Fibroblast of peridontal ligament (primary cell): ENCODE measurements at regions not wholly inside any gene's neighbourhood (a gene's known extent, or its start where the extent isn't known, plus 50 kb on each side); places are given as distances from the start of the nearest gene placed in this dataset.

ENCODE experiments used
- DNase-seq: peaks from one replicate; pipeline ENCODE4 v3.0.0-alpha.2; 2010; ENCODE audit errors: extremely low read depth

DNA sequence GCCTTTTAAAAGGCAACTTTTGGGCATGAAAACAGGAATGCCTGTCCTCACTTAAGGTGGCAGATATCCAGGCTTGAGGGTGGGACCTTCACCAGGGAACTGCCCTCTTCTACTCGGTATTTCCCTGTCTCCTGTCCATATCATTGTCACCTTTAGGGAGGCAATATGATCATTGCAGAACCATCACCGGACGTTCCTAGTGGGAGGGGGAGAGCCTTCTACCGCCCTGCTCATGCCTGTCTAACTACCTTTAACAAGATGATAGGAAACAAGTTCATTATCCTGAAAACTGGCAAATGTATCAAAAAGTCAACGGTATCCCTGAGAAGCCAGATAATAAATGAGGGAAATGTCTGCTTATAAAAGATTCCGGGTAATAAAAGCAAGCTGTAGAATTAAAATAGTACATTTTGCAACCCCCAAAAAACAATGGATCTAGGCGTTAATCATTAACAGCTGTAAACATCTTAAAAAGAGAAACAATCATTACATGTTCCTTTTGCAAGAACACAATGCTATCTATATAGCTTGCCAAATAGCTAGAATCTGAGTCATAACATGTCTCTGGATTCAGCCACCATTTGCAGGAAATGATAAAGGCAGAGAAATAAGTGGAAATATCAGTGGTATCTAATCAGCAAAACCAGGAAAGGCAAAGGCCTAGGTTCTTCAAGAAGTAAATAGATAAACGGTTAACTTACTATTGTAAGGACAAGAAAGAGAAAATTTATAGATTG is 852.9 kb upstream of the ADGRL4 start:
- DNase-seq, result peak; percentile 70

DNA sequence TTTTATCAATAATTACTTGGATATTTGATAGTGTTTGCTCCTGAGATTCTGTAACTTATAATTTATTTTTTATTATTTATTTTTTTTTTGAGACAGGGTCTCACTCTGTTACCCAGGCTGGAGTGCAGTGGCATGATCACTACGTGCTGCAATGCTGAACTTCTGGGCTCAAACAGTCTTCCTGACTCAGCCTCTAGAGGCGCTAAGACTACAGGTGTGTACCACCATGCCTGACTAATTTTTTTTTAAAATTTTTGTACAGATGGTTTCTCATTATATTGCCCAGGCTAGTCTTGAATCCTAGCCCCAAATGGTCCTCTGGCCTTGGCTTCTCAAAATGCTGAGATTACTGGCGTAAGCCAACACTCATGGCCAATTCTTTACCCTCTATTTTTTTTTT is 845.5 kb upstream of the ADGRL4 start:
- no peak for DNase-seq

DNA sequence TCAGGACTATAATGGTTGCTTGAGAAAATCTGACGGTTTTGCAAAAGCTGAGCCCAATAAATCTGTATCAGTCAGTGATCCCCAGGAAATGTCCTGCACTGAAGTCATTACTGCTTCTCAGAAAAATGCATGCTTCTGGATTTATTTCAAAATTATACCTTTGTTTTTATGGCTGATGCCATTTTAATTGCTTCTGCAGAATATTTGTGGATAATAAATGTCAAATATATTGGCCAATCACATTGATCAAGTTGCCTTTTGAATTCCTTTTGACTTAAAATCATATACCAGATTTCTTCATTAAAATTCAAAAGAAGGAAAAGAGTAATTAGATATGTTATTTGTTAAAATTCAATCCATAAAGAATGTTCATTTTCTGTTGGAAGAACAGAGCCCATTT is 842.9 kb upstream of the ADGRL4 start:
- DNase-seq, result no peak

DNA sequence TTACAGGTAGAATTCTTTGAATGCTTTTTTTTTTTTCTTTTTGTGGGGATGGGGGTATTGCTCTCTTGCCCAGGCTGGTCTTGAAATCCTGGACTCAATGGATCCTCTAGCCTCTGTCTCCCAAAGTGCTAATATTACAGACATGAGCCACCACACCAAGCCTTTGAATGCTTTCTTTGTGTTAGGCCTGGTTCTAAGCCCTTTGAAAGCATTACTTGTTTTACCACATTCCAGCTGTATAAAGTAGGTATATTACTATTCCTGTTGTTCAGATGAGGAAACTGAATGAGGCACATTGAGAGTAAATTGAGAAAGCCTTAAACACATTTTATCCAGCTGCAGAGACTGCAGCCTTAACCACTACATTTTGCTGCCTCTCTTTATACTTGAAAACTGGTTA is 841.8 kb upstream of the ADGRL4 start:
- DNase-seq, result no peak

DNA sequence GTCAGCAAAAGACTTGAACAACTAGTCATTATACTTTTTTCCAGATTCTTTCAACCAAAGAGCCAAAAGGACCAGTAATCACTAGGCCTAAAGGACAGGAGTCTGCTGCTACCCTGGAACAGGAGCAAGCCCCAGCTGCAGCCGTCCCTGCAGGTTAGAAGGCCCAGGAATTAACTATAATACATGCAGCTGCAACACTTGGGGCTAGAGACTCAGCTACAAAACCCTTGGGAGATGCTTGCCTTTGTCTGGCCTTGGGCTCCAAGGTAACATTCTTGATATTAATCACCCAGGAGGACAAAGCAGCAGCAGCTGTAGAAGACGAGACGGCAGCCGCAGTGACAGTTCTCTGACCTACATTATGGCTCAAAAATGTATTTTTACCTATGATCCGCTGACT is 841.2 kb upstream of the ADGRL4 start:
- DNase-seq, result no peak

DNA sequence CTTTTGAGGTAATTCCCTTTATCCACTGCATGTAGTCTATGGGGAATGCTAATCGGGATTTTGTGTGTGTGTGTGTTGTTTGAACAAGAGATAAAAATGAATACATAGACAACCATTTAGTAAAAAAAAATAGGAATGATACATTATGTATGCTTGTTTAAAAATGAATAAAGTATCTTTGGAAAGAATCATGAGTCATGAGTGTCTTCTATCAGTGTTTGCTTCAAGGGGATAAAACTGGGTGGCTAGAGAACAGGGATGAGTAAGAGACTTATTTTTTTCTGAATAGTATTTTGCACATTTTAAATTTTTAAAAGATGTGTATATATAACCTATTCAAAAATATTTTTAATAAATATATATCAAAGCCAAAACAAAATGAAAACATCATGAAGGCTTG is 839.4 kb upstream of the ADGRL4 start:
- peak; percentile 14 for DNase-seq

DNA sequence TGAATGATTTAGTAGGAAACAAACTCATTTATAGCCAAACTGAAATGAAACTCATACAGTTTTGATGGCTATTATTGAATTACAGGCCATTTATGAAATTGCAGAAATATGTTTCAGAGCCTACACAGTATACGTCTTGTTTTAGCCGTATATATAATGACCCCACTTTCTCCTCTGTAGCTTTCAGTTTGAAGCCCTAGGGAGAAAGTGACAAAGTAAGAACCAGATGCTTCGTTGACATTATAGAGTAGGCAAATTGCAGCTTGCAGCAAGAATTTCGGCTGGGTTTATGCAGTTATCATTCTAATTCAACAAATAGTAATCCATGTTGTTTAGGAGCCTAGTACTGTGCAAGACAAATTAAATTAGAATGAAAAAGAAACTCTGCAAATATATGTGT is 836.3 kb upstream of the ADGRL4 start:
- no peak for DNase-seq

DNA sequence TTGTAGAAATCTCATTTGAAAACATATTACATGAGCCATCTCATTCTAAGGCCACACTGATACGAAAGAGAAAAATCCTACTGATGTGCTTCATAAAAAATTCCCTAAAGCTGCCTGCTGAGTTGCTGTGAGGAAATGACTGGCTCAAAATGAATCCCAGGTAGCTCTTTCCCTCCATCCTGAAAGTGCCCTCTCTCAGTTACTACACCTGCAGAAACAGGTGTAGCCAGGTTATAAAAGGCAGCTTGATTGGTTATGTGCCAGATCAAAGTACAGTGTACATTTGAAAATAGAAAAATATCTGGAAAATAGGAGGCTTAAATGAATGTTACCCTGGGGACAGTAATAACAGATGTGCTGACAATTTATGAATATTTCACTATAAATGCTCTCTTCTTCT is 833.4 kb upstream of the ADGRL4 start:
- DNase-seq, result no peak

DNA sequence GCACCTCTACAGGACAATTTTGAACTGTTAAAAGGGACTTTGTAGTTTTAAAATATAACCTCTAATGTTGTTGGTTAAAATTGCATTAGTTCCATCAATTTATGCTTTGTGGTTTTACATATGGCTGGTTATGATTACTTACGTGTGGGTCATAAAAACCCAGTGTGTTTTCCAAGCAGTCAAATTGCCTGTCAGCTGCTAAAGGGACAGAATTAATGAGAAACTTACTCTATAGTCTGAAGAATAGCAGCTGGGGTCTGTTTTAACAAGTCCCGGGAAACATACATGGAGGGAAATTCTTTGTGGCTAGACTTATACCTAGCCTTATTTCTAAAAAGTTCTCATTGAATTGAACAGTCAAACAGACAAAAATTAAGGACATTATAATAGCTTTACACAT is 820.9 kb upstream of the ADGRL4 start:
- no peak for DNase-seq

DNA sequence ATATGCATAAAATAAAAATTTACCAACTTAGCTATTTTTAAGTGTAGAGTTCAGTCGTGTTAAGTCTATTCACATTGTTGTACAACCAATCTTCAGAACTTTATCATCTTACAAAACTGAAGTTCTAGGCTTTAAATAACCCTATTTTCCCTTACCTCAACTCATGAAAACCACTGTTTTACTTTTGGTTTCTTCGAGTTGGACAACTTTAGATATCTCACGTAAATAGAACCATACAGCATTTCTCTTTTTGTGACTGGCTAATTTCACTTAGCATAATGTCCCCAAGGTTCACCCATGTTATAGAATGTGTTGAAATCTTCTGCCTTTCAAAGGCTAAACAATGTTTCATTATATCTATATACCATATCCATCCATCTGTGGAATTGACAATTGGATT is 819.0 kb upstream of the ADGRL4 start:
- DNase-seq, result no peak

DNA sequence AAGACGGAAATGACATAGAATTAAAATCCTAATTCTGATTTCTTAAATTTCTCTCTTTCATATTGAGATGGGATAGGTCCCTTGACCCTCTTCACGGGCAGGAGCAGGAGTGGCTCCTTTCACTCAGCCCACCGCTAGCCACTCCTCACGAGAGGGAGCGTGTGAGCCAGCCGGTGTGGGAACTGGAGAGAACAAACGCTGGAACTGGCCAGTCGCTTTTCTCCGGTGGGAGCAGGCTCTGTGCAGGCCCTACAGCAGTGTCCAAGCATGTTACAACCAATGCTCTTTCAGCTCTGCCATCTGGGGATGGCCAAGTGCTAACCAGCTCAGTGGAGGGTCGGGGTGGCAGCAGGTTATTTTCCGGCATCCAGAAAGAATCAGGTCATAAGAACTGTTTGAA is 815.5 kb upstream of the ADGRL4 start:
- no peak for DNase-seq

DNA sequence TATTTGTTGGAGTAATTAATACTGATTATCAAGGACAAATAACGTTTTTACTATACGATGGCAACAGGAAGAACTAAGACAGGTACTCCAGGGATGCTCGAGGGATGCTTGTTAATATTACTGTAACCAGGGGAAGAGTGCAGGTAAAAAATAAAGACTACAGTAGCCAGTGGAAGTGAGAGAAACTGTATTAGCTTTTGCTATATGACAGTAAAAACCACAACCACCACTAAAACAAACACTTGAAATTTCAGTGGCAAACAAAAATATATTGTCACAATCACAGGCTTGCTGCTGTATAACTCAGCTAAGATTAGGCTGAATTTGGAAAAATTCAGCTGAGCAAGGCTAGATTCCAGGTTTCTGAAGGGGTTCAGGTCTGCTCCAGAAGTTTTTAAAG is 812.6 kb upstream of the ADGRL4 start:
- DNase-seq, result no peak

DNA sequence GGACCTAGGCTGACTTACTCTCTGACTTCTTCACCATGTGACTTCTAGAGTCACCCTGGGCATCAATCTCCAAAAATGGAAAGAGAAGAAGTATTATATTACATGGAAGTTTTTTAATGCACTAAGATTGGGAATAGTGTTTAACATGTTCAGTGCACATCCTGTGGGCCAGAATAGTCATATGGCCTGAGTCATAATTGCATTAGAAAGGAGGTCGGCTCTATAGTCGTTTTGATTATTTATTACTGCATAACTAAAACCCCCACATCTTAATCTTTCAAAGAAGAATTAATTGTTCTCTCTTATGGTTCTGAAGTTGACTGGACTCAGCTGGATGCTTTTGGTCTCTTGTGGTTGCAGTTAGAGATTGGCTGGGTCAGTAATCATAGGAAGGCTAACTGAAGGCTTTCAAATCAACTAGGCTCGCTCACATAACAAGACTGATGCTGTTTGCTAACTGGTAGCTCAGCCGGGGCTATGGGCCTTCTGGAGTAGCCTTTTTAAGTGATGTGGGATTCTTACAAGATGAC is 810.6 kb upstream of the ADGRL4 start:
- DNase-seq, result no peak

DNA sequence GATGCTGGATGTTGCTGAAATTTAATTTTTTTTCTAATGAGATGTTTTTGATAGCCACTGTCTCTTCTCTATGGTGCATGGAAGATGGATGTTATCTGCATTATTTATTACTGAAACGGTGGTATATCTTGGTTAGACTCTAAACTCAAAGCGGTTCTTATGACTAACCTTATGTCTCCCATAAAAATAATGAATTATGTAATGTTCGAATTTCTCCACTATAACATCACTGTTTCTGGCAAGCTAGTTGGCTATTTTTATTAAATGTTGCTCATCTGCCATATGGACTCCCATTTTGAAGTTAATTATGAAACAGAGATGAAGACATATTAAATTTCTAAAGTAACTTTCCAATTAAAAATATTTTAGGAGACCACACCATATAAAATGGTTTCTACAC is 808.6 kb upstream of the ADGRL4 start:
- DNase-seq, result no peak

DNA sequence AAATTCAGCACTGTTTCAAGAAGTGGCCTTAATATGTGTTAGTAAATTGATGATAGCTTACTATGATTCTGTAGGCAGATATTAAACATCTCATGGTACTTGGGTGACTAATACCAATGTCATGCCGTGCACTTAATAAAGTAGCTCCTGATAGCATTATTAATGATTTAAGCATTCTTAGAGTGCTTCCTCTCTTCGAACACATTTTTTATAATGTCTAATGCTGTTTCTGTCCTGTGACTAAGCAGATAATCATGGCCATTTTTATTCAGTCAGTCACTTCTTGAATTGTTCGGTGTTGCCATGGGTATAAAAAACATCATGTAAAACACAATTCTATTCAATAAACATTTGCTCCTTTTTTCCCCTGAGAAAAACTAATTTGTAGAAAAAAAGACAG is 804.6 kb upstream of the ADGRL4 start:
- DNase-seq, result peak; percentile 13

DNA sequence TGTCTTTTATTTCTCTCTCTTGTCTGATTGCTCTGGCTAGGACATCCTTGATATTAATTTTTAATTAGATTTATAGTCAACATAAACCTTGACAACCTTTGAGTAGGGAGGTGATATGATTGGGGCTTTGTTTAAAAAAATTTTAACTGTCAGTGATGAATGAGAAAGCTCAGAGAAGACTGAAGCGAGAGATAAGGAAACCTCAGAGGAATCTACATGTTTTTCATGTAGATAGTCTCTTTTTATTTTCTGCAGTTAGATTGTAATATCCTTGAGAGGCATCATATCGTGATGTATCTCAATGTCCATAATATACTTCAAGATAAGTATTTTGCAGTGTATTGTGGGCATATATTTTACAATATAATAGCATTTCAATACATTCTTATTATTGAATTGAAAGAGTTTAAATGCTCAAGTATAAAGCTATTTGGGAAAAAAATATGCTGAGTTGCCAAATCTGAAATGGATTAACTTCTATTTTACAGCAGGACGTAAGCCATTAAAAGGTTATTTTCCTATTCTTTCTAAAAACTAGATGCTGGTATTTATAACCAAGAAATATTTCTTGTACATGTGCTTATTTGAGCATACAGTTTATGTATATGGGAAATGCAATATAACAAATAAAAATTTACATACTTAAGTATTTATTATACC is 802.4 kb upstream of the ADGRL4 start:
- no peak for DNase-seq

DNA sequence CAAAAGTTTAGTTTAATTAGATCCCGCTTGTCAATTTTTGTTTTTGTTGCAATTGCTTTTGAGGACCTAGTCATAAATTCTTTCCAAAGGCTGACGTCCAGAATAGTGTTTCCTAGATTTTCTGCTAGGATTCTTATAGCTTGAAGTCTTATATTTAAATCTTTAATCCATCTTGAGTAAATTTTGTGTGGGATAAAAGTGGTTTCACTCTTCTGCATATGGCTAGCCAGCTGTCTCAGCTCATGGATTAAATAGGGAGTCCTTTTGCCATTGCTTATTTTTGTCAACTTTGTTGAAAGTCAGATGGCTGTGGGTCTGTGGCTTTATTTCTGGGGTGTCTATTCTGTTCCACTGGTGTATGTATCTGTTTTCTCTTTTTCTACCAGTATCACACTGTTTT is 801.3 kb upstream of the ADGRL4 start:
- no peak for DNase-seq

DNA sequence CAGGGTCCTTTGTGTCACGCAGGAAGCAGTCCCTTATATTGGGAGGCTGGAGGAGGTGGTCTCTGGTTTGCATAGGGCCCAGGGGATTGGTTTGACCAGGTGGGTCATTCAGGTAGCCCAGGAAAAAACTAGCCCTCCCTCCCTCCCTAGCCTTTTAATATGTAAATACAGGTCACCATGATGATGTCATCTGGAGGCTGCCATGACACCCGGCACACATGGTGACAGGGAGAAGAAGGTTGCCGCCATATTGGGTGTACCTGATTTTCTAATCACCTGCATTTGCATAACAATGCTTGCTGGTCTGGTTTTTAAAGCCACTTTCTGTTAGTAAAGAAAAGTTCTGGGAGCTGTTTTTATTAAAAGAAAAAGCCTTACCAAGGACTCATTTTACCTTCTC is 791.0 kb upstream of the ADGRL4 start:
- DNase-seq, result no peak

DNA sequence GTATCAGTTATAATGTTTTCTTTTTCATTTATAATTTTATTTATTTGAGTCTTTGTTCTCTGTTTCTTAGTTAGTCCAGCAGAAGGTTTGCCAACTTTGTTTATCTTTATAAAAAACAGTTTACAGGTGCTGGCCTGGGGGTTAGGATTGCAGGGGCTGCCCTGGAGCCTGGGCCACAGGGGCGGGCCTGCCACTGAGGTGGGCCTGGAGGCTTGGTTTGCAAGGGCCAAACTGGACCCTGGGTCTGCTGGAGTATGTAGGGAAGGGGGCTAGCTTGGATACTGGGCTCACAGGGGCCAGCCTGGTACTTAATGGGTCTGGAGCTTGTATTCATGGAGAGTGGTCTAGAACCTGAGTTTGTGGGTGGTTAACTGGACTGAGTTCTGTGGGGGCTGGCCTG is 789.9 kb upstream of the ADGRL4 start:
- no peak for DNase-seq

DNA sequence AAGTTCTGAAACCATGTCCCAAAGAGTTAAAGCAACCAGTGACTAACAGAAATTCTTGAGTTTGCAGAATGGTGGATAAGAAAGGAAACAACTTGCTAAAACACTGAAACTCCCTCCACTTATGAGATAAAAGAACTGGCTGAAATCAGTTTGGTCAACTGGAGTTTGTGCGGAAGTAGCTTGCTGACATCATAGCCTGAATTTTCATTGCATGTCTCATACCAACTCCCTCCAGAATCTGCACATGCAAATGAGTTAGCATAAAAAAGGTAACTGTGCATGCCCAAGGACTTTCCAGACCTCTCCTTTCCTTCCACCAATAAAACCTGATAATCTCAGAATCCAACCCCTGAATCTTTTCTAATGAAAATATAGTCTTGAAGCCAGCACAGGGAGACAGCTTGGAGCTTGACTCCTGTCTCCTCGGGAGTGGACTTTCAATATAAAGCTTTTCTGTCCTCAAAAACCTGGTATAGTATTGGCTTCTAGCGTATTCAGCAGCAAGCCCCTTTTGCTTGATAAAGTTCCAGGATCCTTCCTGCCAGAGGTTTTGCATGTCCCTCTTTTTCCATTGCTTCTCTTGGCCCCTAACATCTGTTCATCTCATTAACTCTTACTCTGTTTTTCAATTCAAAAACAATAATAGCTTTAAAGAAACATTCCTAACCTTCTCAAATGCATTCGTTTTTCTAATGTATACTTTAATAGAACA is 785.8 kb upstream of the ADGRL4 start:
- peak; percentile 51 for DNase-seq

DNA sequence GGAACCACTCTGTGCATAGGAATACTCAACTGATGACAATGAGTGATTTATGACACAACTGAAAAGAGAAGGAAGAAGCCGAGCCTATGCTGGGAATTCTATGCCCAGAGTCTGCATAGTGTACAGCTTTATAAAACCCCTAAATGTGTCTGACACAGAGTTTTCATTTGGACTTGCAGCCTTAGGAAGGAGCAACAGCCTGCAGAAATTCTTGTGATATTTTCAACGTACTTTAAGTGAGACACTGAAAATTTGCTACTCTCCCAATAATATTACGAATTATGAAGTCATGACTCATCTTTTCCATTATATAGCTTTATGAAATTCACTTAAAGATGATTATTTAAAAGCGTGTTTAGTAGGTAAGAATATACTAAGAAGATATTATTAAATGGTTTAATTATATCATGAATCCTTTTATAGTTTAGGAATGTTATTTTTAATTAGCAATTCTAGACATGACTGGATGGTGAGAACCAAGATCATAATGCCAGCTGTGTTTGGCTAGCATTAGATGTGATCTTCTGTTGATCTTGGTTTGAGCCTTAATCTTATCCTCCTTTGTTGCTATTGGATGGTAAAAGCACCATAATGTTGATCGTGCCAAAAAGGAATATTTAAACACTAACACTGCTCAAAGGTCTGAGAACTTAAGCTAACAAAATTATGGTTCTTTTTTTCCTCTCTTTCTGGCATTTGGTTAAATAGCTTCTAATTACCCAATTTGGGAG is 785.1 kb upstream of the ADGRL4 start:
- no peak for DNase-seq

DNA sequence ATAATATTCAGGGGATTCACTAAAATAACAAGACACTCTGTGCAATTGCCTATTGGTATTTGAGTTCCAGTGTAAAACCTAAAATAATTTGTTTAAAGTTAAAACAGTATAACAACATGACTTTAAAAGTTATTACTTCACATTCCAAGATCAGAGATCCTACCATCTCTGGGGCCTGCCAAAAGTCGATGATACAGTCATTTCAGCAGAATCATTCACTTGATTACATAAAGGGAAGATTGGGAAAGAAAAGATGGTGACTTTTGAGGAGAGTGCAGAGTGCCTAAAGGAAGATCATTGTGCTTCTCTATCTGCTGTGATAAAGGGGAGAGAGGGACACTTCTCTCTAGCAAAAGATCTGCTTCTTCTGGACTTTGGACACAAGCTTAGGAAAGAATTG is 784.4 kb upstream of the ADGRL4 start:
- peak; percentile 57 for DNase-seq
